Vagina (tissue), 2 donors: ENCODE measurements at regions not wholly inside any gene's neighbourhood (a gene's known extent, or its start where the extent isn't known, plus 50 kb on each side); places are given as distances from the start of the nearest gene placed in this dataset.

Experiments used
- DNase-seq, 2 donors: peaks; one replicate each; pipeline ENCODE4 v3.0.0-alpha.2; 2017; ENCODE audit errors: extremely low spot score in 2 of 2
- H3K27ac ChIP-seq: fragments of 200-600 bp; sonication (generic); one replicate; pipeline ENCODE4 v1.5.1; 2019
- H3K27me3 ChIP-seq: fragments of 200-600 bp; sonication (generic); one replicate; pipeline ENCODE4 v1.5.1; 2019
- H3K36me3 ChIP-seq, 2 donors: fragments of 200-600 bp; sonication (generic); one replicate each; pipeline ENCODE4 v1.5.1; 2017 to 2019
- H3K4me1 ChIP-seq: fragments of 200-600 bp; sonication (generic); one replicate; pipeline ENCODE4 v1.5.1; 2019
- H3K4me3 ChIP-seq, 2 donors: fragments of 200-600 bp; sonication (generic); 1 replicate in 1 of 2; 2 replicates in 1 of 2; pipeline ENCODE4 v1.5.1; 2016 to 2019
- H3K9me3 ChIP-seq: fragments of 200-600 bp; sonication (generic); one replicate; pipeline ENCODE4 v1.5.1; 2019
- POLR2A ChIP-seq, 2 donors: fragments of 450-650 bp; IDR thresholded peaks; one replicate each; pipeline ENCODE4 v1.6.1; 2017; ENCODE audit warnings: antibody characterized with exemption in 2 of 2, mild to moderate bottlenecking in 2 of 2, moderate library complexity in 2 of 2
- POLR2AphosphoS5 ChIP-seq, 2 donors: sonication (generic); formaldehyde crosslinking; IDR thresholded peaks; one replicate each; pipeline ENCODE4 v1.9.0; 2017; ENCODE audit warnings: antibody characterized with exemption in 2 of 2, mild to moderate bottlenecking in 2 of 2, low read depth in 1 of 2; ENCODE audit not compliant: insufficient read depth in 1 of 2
- intact Hi-C: fragments of 100-400 bp; cut with DNase I; formaldehyde crosslinking; loops from one replicate; pipeline ENCODE4 v1.15.1; 2023
- TF ChIP-seq, protein P1 (sequence below), 3 experiments: fragments of 450-650 bp in 2 of 3; fragments of 200-600 bp in 1 of 3; sonication (generic) in 1 of 3; IDR thresholded peaks; one replicate each; pipeline ENCODE4 v1.5.1; 2017 to 2019; ENCODE audit warnings: antibody characterized with exemption in 3 of 3, mild to moderate bottlenecking in 2 of 3, moderate library complexity in 2 of 3

DNA sequence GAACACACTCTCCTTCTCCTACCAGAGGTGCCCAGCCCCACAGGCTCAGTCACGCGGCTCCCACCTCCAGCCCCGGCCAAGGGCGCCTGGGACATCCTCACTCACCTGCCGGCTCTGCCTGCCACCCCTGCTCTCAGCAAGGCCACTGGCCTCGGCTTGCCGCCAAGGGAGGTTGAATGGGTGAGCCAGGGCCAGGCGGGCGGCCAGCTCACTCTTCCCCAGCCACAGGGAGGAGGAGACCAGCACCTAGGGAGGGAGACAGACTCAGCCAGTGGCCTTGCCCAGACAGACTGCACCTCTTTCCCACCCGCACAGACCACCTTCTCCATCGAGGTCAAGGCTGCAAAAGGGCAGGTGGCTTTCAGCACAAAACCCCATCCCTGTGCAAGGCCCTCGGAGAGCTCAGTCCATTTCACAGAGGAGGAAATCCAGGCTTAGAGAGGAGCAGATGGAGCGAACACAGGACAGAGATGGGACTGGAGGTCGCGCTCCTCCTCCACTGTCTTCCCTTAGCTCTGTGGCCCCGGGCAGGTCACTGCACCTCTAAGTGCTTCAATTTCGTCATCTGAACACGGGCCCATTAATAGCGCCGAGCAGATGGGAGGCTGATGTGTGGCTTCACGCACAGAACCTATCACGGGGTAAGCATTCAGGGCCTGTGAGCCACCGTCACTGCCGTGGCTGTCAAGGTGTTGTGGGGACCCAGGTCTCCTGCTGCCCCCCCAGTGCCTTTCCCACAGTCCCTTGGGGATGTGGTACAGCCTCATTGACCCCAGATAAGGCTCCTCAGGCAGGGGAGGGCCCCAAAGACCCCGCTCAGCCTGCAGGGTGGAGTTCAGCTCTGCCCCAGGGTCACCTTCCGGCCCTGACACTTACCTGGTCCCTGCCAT lies 56.1 kb downstream of the RMI2 start:
- Histone ChIP-seq H3K9me3 (no peaks in the 10 kb centered on the region), H3K27ac (no peak overlapping the region), H3K27me3 (no peaks in the 10 kb centered on the region), H3K4me1 (peaks cover 17% of the 10 kb centered on the region), H3K36me3 (no peaks in the 10 kb centered on the region), H3K4me3 (no peak overlapping the region)
- intact Hi-C loops, result loop anchor here (5.0 kb wide), 1 partner anchor 311 kb away; no protein-coding TSS in a partner anchor
- DNase-seq, result no peak
- TF ChIP-seq POLR2AphosphoS5 (IDR thresholded peaks at IDR 0.05; ENCODE audit: insufficient read depth in 1 of 2, low read depth in 1 of 2) (no peak), POLR2A (IDR thresholded peaks at IDR 0.05) (no peak)
- TF ChIP-seq, protein P1, sequence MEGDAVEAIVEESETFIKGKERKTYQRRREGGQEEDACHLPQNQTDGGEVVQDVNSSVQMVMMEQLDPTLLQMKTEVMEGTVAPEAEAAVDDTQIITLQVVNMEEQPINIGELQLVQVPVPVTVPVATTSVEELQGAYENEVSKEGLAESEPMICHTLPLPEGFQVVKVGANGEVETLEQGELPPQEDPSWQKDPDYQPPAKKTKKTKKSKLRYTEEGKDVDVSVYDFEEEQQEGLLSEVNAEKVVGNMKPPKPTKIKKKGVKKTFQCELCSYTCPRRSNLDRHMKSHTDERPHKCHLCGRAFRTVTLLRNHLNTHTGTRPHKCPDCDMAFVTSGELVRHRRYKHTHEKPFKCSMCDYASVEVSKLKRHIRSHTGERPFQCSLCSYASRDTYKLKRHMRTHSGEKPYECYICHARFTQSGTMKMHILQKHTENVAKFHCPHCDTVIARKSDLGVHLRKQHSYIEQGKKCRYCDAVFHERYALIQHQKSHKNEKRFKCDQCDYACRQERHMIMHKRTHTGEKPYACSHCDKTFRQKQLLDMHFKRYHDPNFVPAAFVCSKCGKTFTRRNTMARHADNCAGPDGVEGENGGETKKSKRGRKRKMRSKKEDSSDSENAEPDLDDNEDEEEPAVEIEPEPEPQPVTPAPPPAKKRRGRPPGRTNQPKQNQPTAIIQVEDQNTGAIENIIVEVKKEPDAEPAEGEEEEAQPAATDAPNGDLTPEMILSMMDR (IDR thresholded peaks at IDR 0.05), result no peak

GRCh38 chr16:11402051-11402744 lies 56.9 kb downstream of the RMI2 start:
- Histone ChIP-seq H3K9me3 (no peaks in the 10 kb centered on the region), H3K36me3 (no peaks in the 10 kb centered on the region), H3K4me3 (no peak overlapping the region), H3K4me1 (peaks cover 11% of the 10 kb centered on the region), H3K27ac (no peak overlapping the region), H3K27me3 (no peaks in the 10 kb centered on the region)
- intact Hi-C loops, result loop anchor here (5.0 kb wide), 1 partner anchor 310 kb away; no protein-coding TSS in a partner anchor
- TF ChIP-seq POLR2A (IDR thresholded peaks at IDR 0.05), result no peak
- TF ChIP-seq POLR2AphosphoS5 (IDR thresholded peaks at IDR 0.05; ENCODE audit: insufficient read depth in 1 of 2, low read depth in 1 of 2), result peak in 1 of 2 donors; percentile 34
- no peak for DNase-seq

- Histone ChIP-seq H3K4me3 (no peak overlapping the region), H3K4me1 (peaks cover 11% of the 10 kb centered on the region), H3K36me3 (no peaks in the 10 kb centered on the region), H3K27ac (no peak overlapping the region), H3K27me3 (no peaks in the 10 kb centered on the region), H3K9me3 (no peaks in the 10 kb centered on the region)
- TF ChIP-seq POLR2A (IDR thresholded peaks at IDR 0.05) (no peak), POLR2AphosphoS5 (IDR thresholded peaks at IDR 0.05; ENCODE audit: insufficient read depth in 1 of 2, low read depth in 1 of 2) (peak in 1 of 2 donors; percentile 10)
- TF ChIP-seq, protein P1 (IDR thresholded peaks at IDR 0.05), result no peak
- DNase-seq, result no peak
- intact Hi-C loops, result loop anchor here (5.0 kb wide), 1 partner anchor 309 kb away; no protein-coding TSS in a partner anchor
These were observed 57.7 kb downstream of the RMI2 start for GRCh38 chr16:11402745-11403533.

DNA sequence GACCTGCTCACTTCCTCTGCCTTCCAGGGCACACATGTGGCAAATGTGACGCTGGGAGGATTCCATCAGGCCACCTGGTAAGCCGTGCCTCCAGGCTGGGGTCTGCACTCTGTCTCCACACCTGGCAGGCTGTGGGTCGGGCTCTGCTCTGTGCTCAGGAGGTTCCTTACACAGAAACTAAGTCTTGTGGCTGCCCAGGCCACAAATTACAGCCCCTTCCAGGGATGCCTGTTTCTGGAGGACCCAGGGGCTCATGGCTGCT lies 58.2 kb downstream of the RMI2 start:
- intact Hi-C loops, result loop anchor here (5.0 kb wide), 1 partner anchor 309 kb away; no protein-coding TSS in a partner anchor

More for the DNA sequence above, 58.2 kb downstream of the RMI2 start:
- no peaks in the 10 kb centered on the region for H3K27me3 ChIP-seq
- H3K9me3 ChIP-seq, result no peaks in the 10 kb centered on the region
- H3K36me3 ChIP-seq, result no peaks in the 10 kb centered on the region
- H3K4me1 ChIP-seq, result peaks cover 11% of the 10 kb centered on the region
- H3K27ac ChIP-seq, result no peak overlapping the region
- no peak overlapping the region for H3K4me3 ChIP-seq
- DNase-seq, result no peak
- TF ChIP-seq POLR2A (IDR thresholded peaks at IDR 0.05) (no peak), POLR2AphosphoS5 (IDR thresholded peaks at IDR 0.05; ENCODE audit: insufficient read depth in 1 of 2, low read depth in 1 of 2) (no peak)
- TF ChIP-seq, protein P1 (IDR thresholded peaks at IDR 0.05), result no peak
